ENCODE measurements at regions not wholly inside any gene's neighbourhood (a gene's known extent, or its start where the extent isn't known, plus 50 kb on each side); places are given as distances from the start of the nearest gene placed in this dataset.

DNA sequence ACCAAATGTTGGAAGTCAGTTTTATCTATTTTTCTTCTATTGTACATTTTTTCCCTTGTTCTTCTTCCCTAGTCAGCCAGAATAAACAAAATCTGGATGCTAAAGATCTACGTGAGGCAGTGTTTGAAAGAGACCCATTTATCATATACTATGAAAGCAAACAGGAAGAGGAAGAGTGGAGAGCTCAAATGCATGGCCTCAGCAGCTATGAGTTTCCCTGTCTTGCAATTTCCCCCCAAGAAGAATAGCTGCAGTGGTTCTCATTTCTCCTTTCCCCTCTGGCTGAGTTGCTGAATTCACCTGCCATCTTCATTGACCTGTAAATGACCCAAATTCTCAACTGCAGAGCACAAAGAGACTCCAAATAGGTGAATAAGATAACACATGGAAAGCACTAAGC is 347.1 kb upstream of the NRP1 start:
- no peak overlapping the region for H3K4me3 ChIP-seq (ENCODE audit: low read length)
- TF ChIP-seq, protein P1, sequence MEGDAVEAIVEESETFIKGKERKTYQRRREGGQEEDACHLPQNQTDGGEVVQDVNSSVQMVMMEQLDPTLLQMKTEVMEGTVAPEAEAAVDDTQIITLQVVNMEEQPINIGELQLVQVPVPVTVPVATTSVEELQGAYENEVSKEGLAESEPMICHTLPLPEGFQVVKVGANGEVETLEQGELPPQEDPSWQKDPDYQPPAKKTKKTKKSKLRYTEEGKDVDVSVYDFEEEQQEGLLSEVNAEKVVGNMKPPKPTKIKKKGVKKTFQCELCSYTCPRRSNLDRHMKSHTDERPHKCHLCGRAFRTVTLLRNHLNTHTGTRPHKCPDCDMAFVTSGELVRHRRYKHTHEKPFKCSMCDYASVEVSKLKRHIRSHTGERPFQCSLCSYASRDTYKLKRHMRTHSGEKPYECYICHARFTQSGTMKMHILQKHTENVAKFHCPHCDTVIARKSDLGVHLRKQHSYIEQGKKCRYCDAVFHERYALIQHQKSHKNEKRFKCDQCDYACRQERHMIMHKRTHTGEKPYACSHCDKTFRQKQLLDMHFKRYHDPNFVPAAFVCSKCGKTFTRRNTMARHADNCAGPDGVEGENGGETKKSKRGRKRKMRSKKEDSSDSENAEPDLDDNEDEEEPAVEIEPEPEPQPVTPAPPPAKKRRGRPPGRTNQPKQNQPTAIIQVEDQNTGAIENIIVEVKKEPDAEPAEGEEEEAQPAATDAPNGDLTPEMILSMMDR (conservative IDR thresholded peaks at IDR 0.05; ENCODE audit: low read length), result no peak
- DNase-seq (ENCODE audit: low read depth), result no peak

GRCh38 chr10:33680036-33680435 is 345.6 kb upstream of the NRP1 start:
- DNase-seq (ENCODE audit: low read depth), result no peak
- TF ChIP-seq, protein P1 (conservative IDR thresholded peaks at IDR 0.05; ENCODE audit: low read length), result no peak
- H3K4me3 ChIP-seq (ENCODE audit: low read length), result no peak overlapping the region

- H3K4me3 ChIP-seq (ENCODE audit: low read length), result no peak overlapping the region
- no peak for DNase-seq (ENCODE audit: low read depth)
- TF ChIP-seq, protein P1 (conservative IDR thresholded peaks at IDR 0.05; ENCODE audit: low read length), result no peak
These were observed 342.3 kb upstream of the NRP1 start for GRCh38 chr10:33676606-33677339.

GRCh38 chr10:33674986-33675599 is 340.6 kb upstream of the NRP1 start:
- DNase-seq (ENCODE audit: low read depth), result no peak
- peak overlapping the region; percentile 35 for H3K4me3 ChIP-seq (ENCODE audit: low read length)
- TF ChIP-seq, protein P1 (conservative IDR thresholded peaks at IDR 0.05; ENCODE audit: low read length), result no peak

GRCh38 chr10:33674491-33674890 is 340.0 kb upstream of the NRP1 start:
- no peak overlapping the region for H3K4me3 ChIP-seq (ENCODE audit: low read length)
- DNase-seq (ENCODE audit: low read depth), result no peak
- TF ChIP-seq, protein P1 (conservative IDR thresholded peaks at IDR 0.05; ENCODE audit: low read length), result no peak

DNA sequence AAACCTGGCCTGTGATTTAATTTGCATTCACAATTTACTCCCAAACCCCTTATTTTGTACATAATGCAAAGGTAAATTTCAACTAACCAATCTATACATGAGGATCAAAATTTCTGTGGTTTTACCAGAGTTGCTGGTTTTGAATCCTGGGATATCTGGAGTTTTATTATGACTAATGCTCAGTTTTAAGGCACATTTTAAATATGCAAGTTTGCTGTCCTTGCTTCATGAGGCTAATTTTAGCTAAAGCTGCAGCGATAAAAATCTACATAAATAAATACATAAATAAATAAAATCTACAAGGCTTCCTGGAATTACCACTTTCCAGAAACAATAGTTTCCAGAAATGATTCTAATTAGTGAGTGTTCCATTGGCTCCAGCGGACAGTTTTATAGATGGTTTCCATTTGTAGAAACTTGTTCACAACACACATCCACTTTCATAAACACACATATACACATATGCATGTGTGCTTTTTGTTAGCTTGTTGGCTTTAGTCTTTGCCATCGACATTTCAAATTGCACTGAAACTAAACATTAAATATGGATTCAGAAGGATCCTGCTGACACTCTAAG is 339.5 kb upstream of the NRP1 start:
- TF ChIP-seq, protein P1 (conservative IDR thresholded peaks at IDR 0.05; ENCODE audit: low read length), result no peak
- H3K4me3 ChIP-seq (ENCODE audit: low read length), result no peak overlapping the region
- no peak for DNase-seq (ENCODE audit: low read depth)

GRCh38 chr10:33669904-33670303 is 335.4 kb upstream of the NRP1 start:
- DNase-seq (ENCODE audit: low read depth), result no peak
- TF ChIP-seq, protein P1 (conservative IDR thresholded peaks at IDR 0.05; ENCODE audit: low read length), result no peak
- H3K4me3 ChIP-seq (ENCODE audit: low read length), result no peak overlapping the region
